KBM-7 (cell line): ENCODE measurements at regions not wholly inside any gene's neighbourhood (a gene's known extent, or its start where the extent isn't known, plus 50 kb on each side); places are given as distances from the start of the nearest gene placed in this dataset.

ENCODE experiments used
- DNase-seq: peaks from one replicate; pipeline ENCODE4 v3.0.0-alpha.2; 2015
- in situ Hi-C: fragments of 300-500 bp; cut with MboI; formaldehyde crosslinking; loops from 2 replicates; pipeline ENCODE4 v1.14.3; 2020; ENCODE audit warnings: low sequenced_read_pairs, low pct_unique_long_range_greater_than_20kb, mixed read lengths

GRCh38 chr10:130492266-130492934 is 356.2 kb downstream of the GLRX3 start:
- in situ Hi-C loops = no loop called here
- no peak for DNase-seq

GRCh38 chr10:130493021-130493420 is 356.8 kb downstream of the GLRX3 start:
- DNase-seq = no peak
- in situ Hi-C loops = no loop called here

GRCh38 chr10:130493446-130494145 is 357.4 kb downstream of the GLRX3 start:
- no peak for DNase-seq
- in situ Hi-C loops = no loop called here

- no peak for DNase-seq
- in situ Hi-C loops = no loop called here
These were observed 359.1 kb downstream of the GLRX3 start for GRCh38 chr10:130495116-130495862.

GRCh38 chr10:130495891-130496636 is 359.9 kb downstream of the GLRX3 start:
- in situ Hi-C loops = no loop called here
- no peak for DNase-seq

- in situ Hi-C loops = no loop called here
- no peak for DNase-seq
These were observed 361.1 kb downstream of the GLRX3 start for GRCh38 chr10:130497056-130498010.

GRCh38 chr10:130498042-130498441 is 361.9 kb downstream of the GLRX3 start:
- in situ Hi-C loops = no loop called here

GRCh38 chr10:130498934-130499333 is 362.7 kb downstream of the GLRX3 start:
- in situ Hi-C loops = no loop called here
- no peak for DNase-seq

More at GRCh38 chr10:130498042-130498441, 361.9 kb downstream of the GLRX3 start:
- no peak for DNase-seq

GRCh38 chr10:130499541-130499940 is 363.4 kb downstream of the GLRX3 start:
- DNase-seq = no peak
- in situ Hi-C loops = no loop called here

GRCh38 chr10:130500261-130501000 is 364.2 kb downstream of the GLRX3 start:
- in situ Hi-C loops = no loop called here
- DNase-seq = no peak

- in situ Hi-C loops = no loop called here
- DNase-seq = no peak
These were observed 371.3 kb downstream of the GLRX3 start for GRCh38 chr10:130507461-130507860.

- in situ Hi-C loops = no loop called here
- DNase-seq = no peak
These were observed 373.9 kb downstream of the GLRX3 start for GRCh38 chr10:130509881-130510689.

GRCh38 chr10:130510755-130511154 is 374.6 kb downstream of the GLRX3 start:
- no peak for DNase-seq
- in situ Hi-C loops = no loop called here

GRCh38 chr10:130511766-130512165 is 375.6 kb downstream of the GLRX3 start:
- in situ Hi-C loops = no loop called here
- no peak for DNase-seq

- in situ Hi-C loops = no loop called here
- no peak for DNase-seq
These were observed 376.7 kb downstream of the GLRX3 start for GRCh38 chr10:130512936-130513335.

- in situ Hi-C loops = no loop called here
- no peak for DNase-seq
These were observed 377.7 kb downstream of the GLRX3 start for GRCh38 chr10:130513686-130514476.
